GM18505 (cell line): ENCODE measurements at regions not wholly inside any gene's neighbourhood (a gene's known extent, or its start where the extent isn't known, plus 50 kb on each side); places are given as distances from the start of the nearest gene placed in this dataset.

Experiments
- ATAC-seq: cut with Tn5 transposase; IDR thresholded peaks from one replicate; pipeline ENCODE4 v1.9.1; 2021; ENCODE audit not compliant: unreplicated experiment
- POLR2A ChIP-seq: IDR thresholded peaks from 4 replicates; pipeline ENCODE4 v1.6.1; 2011; ENCODE audit warnings: borderline replicate concordance; ENCODE audit not compliant: insufficient read depth, insufficient read length; ENCODE audit errors: extremely low read depth

GRCh38 chr6:85037221-85037620 is 272.8 kb upstream of the TBX18 start:
- no peak for TF ChIP-seq POLR2A
- no peak for ATAC-seq

GRCh38 chr6:85035766-85036165 is 271.4 kb upstream of the TBX18 start:
- ATAC-seq = no peak
- TF ChIP-seq POLR2A = no peak

GRCh38 chr6:85033547-85033946 is 269.1 kb upstream of the TBX18 start:
- no peak for TF ChIP-seq POLR2A
- no peak for ATAC-seq

- no peak for ATAC-seq
- no peak for TF ChIP-seq POLR2A
Observed at GRCh38 chr6:85026021-85026420, 261.6 kb upstream of the TBX18 start.

DNA sequence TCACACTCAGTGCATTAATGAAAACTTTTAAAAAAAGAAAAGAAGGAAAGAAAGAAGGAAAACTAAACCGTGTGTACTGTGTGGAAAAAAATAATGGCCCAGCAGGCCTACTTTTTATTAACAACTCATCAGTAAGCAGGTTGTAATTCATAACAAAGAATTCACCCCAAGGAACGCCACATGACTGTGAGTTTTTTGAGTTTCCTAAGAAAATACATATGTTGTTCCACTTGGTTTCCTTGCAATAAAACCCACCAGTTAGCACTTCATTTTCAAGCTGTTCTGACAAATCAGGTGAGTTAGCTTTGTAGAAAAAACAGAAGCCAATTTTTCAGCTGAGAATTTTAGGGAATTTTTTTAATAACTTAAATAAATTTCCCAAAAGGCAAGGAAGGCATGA is 259.3 kb upstream of the TBX18 start:
- ATAC-seq = no peak
- TF ChIP-seq POLR2A = no peak

DNA sequence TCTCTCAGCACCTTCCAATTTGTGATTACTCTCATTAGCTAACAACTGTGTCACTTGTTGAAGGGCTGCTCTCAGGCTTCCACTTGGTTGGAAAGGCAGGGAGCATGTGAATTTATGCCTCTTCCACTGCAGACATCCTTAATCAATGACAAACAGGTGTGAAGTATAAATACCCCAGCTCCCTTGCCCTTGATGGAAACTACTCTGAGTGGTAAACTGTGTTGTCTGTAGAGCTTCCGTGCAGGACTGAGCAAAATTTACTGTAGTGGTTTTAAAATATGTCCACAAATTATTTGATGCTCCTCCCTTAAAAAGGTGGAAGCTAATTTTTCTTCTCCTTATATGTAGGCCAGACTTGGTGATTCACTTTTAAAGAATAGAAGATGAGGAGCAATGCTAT is 253.0 kb upstream of the TBX18 start:
- TF ChIP-seq POLR2A = no peak
- no peak for ATAC-seq

- TF ChIP-seq POLR2A = no peak
- ATAC-seq = no peak
Observed at GRCh38 chr6:85016726-85017125, 252.3 kb upstream of the TBX18 start.

GRCh38 chr6:85015396-85015990 is 251.1 kb upstream of the TBX18 start:
- no peak for TF ChIP-seq POLR2A
- peak; percentile 82 for ATAC-seq

DNA sequence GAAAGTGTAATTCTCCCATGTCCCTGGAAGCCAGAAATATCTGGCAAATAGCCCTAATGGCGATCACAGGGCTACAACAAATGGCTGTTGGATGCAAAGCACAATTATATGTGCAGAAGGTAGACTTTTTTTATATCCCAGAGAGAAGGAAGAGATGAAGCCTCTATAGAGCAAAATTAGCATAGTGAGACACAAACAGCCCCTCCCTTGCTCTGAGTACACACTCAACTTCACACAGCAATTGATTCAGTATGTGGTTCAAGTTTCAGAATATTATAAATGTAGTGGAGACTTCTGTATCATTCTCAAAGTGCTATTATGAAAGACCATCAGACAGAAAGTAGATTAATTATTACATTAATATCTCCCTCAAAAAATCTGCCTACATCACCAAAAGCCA is 246.5 kb upstream of the TBX18 start:
- no peak for ATAC-seq
- no peak for TF ChIP-seq POLR2A

- TF ChIP-seq POLR2A = no peak
Observed at GRCh38 chr6:85008296-85009009, 244.1 kb upstream of the TBX18 start.

GRCh38 chr6:85006362-85006761 is 242.0 kb upstream of the TBX18 start:
- no peak for ATAC-seq
- no peak for TF ChIP-seq POLR2A

More at GRCh38 chr6:85008296-85009009, 244.1 kb upstream of the TBX18 start:
- no peak for ATAC-seq

GRCh38 chr6:85005494-85005893 is 241.1 kb upstream of the TBX18 start:
- no peak for ATAC-seq
- TF ChIP-seq POLR2A = no peak

- no peak for ATAC-seq
- TF ChIP-seq POLR2A = no peak
Observed at GRCh38 chr6:85004361-85004995, 240.1 kb upstream of the TBX18 start.

DNA sequence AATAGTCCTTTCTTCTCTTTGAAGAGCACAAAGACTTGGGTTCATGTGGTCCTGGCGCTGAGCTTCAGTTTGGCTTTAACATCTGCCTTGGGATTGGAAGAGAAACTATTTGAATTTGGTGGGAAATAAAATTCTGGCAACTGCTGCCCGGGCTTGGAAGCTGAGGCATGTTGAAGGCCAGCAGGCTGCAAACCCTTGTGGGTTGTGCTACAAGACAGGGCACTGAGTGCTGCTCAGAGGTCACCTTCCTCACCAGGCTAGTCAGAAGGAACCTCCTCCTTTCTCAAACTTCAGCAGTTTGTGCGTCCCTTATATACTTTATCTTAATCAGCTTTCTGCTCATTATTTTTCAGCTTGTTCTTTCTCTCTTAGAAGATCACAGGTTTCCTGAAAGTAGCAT is 238.4 kb upstream of the TBX18 start:
- TF ChIP-seq POLR2A = no peak
- no peak for ATAC-seq
